ENCODE measurements at regions not wholly inside any gene's neighbourhood (a gene's known extent, or its start where the extent isn't known, plus 50 kb on each side); places are given as distances from the start of the nearest gene placed in this dataset.

DNA sequence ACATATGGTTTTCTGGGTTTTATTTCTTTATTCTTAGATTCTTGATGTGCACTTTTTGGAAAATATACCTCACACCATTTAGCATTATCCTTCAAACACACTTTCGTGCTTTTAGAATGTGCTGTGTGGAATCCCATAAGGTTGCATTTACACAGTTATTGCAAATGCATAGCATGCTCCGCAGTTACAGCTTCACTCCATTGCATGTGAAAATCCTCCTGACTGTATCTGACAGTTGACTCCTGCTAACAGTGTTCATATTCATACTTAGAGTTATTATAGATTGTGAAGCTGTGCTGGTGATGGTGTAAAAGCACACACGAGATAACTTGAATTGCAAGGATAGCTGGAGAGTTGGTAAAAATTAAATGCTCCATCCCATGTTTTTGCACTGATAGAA lies 811.5 kb upstream of the TENM3 start:
- no peak for DNase-seq

DNA sequence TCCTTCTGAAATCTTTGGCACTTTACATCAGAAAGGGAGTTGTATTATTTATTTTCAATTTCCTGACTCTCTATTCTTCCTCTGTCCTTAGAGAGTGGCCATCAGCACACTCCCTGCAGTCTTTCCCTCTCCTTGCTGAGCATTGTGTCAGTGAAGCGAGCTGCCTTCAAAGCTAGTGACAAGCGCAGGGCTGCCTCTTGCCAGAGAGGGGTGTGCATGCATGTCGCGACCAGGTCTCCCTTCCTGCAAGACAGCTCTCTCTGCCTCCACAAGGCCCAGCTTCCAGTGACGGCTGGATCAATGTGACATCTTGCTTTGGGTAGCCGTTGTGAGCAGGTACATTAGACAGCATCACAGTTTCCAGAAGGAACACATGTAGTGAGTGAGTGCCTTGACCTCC lies 810.9 kb upstream of the TENM3 start:
- no peak for DNase-seq

DNA sequence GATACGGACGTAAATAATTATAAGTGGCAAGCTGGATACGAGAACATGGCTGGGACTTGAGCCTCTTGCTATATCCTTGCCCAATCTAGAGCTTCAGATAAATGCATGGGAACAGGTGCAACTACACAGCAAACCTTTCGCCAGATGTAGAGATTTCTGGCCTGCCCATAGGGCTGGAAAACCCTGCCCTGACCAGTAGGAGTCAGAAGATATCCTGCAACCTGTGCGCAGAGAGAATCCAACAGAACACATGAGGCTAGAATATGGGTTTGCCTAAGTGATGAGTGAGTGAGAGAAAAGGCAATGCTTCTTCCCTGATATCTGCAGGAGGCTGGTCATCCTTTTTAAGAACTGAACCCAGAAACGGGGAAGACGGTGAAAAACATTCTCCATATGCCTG lies 805.3 kb upstream of the TENM3 start:
- no peak for DNase-seq

DNA sequence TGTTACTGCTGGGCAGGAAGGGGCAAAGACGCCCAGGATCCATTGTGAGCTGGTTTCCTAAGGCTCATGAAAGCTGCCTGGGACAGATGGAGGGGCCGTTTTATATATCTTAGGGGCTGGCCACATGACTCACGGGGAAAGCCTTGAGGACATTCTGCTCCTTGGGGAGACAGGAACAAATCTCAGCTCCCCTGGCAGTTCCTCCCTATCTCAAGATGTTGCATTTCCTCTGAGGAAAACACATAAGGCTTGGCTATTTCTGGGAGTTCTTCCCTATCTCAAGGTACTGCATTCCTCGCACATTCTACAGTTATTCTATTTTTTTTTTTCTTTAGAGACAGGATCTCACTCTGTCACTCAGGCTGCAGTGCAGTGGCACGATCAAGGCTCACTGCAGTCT lies 804.6 kb upstream of the TENM3 start:
- no peak for DNase-seq

DNA sequence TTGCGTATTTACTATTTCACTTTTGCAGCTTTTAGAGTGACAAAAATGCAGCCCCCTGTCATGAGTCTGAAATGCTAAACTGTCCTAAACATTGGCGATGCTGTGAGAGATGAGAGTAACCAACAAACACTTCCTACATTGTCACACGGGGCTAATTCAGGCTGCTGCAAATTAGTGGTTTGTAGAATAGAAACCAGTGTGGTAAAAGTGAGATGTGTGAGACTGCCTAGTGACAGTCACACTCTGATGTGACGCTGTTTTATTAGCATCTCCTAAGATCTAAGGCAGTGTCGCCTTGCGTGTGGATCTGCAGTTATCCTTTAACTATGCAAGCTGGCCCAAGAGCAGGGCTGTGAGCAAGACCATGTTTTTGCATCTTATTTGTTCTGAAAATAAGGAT lies 800.2 kb upstream of the TENM3 start:
- no peak for DNase-seq

DNA sequence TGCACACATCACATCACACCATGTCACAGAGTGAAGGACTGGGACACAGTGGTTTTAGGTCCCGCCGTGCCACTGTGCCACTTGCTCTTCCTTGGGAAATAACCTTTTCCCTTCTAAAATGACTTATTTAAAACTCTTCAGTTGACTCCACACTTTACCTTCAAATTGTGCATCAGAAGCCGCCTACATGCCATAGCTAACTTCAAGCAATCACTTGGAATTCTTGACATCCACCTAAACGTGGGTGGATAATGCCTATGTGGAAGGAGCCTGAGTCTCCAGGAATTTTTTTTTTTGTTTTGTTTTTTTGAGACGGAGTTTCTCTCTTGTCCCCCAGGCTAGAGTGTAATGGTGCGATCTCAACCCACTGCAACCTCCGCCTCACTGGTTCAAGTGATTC lies 777.4 kb upstream of the TENM3 start:
- DNase-seq, result no peak

DNA sequence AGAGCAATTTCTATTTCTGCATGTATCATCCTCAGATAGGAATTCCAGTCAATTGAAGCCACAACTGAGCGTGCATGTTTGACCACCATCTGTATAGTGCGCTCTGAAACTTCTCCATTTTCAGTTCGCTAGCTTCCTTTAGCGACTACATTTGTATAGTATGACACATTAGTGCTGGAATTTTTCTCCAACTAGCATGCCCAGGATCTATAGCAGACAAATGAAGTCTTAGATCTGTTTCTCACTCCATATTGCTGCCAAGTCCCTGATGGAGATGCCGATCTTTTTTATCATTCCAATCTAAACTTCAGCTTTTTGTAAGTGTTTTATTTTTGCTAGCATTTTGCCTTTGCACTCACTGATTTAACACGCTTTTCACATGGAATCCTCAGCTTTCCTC lies 774.8 kb upstream of the TENM3 start:
- DNase-seq, result no peak

DNA sequence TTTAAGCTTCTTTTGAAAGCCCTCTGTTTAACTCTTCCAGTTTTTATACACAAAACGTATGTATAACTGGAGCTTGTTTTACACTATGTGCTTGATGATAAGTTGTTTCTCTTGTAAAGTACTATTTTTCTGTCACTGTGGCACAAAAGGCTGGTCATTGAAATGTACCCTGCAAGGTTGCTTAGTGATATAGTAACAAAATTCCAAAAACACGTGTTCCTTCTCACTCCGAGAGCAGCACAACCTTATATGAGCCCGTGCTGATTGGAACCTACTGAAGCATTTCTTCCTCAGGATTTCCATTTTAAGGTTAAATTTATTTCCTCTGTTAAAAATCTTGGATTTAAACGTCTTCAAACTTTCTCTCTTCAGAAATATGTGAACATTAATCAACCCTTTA lies 772.9 kb upstream of the TENM3 start:
- no peak for DNase-seq

DNA sequence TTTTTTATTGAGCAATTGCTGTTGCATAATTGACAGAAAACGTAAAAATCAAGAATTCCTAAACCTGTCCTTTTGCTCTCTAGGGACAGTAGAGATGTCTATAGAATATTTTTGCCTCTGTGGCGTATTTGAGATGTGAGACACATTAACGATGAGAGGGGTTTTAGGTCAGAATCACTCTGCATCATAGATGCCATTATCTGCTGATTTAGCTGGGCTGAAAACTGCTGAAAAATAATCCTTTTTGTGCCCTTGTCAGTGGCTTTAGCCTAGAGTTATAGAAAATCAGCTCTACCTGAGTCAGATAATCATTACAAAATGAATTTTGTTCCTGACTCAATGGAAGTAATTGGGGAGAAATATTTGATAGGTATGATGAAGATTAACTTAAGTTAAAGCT lies 767.8 kb upstream of the TENM3 start:
- DNase-seq, result no peak

DNA sequence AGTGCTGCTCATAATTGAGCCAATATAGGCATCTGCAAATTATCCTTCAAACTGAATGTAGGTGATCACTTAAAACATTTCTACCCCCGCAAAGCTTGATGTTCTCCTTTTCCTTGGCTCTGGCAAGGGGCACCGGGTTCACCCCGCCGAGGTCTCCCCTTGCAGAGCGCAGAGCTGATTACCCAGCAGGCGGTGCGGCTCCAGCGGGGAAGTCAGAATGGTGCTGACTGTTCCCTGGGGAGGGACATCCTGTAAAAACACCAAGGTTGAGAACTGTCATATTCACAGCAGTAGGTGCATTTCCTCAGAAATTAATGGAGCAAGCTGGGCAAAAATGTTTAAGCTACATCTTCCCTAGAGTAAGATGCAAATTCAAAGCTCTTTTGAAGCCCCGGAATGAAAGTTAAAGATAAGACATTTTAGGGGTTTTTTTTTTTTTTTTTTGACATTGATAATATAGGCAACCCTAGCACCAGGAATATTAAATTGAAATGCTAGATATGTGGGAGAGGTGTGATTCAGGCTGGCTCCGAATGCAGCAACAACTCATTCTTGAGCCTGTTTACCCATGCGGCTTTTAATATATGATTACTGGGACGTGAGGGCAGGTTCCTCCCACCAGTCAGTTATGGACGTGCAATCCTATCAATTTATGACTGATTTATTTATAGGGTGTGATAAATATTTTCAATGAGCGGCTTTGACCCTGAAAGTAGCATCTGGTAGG lies 767.3 kb upstream of the TENM3 start:
- no peak for DNase-seq

DNA sequence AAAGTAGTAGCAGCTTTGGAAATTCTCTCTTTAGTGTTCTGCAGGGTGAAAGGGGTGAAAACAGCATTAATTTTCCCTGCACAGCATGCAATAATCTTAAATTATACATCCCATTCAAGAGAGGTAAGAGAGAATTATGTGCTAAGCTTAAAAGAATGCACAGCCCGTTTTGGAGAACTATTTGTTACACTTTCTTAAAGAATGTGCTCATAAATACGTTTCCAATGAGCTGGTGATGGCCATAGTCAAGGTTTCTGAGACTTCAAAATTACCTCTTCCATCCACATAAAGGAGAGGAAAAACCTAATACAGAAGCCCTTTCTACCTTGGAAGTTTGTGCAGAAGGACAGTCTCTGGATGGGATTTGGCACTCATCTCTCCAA lies 766.7 kb upstream of the TENM3 start:
- no peak for DNase-seq

DNA sequence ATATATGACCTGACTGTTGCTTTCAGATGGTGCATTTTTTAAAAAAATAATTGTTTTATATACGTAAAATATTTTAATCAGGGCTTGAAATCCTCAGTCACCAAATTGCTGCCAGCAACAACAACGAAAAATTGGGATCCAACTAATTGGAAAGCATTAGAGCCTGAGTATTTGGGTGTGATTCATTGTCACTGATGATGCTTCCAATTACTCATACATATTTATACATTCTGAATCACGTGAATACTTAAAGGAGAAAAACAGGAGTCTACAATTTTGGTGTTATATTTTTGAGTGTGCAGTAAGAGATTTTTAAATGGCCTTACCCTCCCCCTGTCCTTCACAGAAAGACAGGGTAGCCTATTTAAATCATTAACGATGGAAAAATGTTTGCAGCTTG lies 765.6 kb upstream of the TENM3 start:
- no peak for DNase-seq

DNA sequence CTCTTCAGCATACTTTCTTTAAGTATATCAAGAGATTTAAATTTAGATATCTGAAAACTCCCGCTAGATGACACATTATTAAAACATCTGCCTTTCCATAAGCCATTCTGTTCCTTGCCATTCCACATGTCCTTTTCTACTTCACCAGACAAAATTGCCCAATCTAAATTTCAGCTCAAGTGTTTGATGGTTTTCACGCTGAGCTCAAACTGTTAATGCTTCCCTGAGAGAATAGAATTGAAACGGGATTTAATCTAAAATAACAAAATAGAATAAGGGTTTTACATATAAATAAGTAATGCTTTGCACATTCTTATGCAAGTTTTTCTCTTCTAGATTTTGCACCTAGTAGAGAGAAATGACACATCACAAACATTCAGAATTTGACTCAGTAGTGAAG lies 764.5 kb upstream of the TENM3 start:
- DNase-seq, result no peak

DNA sequence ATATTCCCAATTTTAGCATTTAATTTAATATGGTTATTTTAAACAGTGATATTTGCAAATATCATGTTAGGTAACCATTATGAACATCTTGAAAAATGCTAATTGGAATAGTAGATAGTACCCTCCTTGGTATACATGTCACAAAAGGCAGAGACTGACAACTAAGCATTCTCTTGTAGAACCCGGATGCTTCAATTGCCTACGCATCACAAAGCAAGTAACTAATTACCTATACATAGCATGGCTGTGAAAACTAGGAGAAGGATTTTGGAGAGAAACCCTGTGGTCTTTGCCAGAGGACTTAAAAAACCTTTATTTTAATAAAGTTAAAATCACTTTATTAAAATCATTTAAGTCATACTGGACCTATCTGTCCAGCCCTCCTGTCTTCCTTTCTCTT lies 764.1 kb upstream of the TENM3 start:
- no peak for DNase-seq

DNA sequence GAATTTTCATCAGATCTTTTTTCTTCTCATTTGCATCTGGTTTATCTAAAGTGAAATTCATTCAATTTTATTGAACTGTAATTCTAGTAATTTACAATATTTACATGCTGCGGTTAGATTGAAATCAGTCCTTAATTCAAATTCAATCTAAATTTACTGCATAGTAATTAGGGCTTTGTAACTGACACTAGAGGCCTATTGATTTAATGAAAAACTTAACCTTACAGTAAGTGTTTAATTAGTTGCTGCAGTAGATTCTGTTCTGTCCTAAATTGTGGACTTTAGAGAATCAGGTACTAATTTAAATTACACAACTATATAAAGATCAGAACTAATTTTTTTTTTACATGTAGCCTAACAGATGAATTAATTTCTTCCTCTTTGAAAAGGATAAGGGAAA lies 758.8 kb upstream of the TENM3 start:
- DNase-seq, result no peak

DNA sequence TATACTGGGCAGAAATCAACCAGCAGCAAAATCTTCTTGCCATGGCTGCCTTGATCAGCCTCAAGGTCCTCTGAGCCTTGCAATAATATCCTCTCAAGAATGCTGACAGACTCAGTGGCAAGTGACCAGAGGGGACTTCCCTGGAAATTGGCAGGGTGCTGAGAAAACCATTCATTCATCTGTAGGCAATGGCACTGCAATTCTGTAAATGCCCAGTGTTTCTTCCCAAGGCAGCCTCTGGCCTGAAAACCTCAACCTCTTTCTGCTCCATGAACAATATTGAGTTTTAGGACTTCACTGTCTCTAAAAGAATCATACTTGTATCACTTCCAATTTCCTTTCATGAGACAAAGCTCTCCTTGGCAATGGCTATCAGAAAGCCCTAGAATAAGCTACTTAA lies 754.3 kb upstream of the TENM3 start:
- DNase-seq, result no peak

DNA sequence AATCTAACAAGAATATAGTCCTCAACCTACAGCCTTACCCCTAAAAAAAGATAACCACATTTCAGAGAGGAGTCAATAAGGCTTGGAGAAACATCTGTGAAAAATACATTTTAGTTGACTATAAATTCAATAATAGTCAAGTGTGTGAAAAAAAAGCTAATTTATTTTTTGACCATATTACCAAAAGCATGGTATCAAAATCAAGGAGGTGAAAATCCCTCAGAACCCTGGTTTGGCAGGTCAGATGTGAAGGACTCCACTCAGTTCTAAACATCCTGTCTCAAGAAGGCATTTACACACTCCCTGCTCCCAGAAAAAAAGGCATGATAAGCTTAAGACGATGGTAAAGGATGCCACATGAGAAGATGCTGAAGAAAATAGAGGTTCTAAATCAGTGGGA lies 745.1 kb upstream of the TENM3 start:
- DNase-seq, result no peak

DNA sequence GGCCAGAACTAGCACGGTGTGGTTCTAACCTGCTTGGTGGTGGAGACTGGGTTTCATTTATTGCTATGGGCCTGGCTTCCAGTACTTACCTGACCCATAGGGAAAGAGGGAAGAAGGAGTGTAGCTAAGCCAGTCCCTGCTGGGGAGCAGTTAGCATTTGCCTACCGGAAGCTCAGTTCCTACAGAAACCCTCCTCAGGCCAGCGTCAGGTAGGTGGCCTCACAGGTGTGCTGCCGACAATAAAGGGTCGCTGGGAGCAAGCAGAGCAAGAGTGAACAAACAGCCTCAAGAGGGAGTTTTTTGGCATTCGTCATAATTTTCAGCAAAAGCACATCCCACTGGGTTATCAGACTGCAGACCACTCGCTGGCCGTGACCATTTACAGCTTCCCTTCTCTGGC lies 740.6 kb upstream of the TENM3 start:
- no peak for DNase-seq

DNA sequence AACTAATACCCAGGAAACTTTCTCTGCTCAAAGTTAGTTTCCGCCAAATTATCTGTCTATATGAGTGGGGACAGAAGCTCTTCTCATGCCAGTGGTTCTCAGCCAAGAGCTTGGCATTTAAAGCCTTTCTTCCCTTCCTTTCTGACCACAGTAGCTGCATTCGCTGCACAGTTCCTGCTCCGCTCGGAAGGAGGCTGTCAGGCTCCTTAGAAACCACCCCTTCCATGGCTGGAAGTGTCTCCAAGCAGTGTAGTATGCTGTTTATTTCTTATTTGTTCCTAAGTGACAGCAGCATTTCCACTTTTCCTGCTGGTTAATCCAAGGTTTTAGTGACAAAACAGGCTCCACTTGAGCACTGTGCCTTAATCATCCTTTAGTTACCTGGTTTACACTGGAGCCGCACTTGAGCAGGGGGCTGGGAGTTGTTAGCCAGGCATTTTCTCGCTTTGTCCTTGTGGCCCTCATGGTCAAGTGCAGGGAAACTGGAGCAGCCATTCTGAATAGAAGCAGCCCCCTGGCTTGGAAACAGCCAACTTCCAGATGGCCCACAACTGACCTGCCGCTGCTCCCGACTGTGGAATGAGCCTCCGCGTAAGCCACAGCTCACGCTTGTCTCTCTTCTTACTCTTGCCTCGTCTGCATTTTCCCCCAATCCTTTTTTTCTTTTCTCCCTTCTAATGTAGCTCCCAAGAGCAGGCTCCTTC lies 739.4 kb upstream of the TENM3 start:
- no peak for DNase-seq

DNA sequence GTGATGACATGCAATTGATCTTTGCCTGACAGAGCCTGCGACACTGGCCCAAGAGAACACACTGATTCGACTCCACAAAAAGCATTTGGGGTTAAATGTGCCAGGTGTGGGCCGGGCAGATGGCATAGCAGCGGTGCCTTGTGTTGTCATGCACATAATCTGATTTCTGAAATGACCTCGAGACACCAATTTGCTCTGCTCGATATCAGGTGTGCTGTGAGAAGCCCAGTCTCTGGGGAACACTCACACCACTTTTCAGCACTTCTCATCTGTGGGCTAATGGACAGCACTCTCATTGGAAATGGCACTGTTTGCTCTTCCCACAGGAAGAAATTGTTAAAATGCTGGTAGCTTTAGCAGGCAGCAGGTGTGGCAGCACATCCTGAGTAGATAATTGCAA lies 738.3 kb upstream of the TENM3 start:
- no peak for DNase-seq

DNA sequence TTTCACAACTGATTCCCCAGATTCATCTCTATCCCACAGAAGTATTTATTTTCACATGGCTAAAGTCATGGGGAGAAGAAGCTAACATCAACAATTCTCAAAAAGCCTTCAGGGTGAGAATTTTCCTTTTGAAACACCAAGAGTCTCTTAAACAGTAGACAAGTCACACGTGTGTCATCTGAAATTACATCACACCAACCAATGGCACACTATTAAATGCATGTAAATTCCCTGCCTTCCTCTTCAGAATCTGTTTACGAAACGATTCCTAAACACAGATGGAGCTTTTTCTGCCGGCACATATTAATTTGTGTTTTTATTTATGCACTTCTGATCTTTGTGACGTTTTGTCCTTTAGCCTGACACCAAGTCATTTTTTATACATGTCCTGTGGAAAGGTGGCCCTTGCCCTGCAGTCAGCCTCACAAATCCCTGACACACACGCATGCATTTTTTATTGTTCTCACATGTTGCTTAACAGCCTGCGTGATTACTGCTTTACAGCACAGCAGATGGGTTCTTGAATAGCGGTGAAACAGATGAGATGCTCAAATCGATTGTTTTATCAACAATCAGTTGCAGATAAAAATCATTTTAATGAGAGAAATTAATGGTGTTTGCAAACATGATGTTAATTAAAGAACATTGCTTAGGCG lies 735.9 kb upstream of the TENM3 start:
- DNase-seq, result no peak

DNA sequence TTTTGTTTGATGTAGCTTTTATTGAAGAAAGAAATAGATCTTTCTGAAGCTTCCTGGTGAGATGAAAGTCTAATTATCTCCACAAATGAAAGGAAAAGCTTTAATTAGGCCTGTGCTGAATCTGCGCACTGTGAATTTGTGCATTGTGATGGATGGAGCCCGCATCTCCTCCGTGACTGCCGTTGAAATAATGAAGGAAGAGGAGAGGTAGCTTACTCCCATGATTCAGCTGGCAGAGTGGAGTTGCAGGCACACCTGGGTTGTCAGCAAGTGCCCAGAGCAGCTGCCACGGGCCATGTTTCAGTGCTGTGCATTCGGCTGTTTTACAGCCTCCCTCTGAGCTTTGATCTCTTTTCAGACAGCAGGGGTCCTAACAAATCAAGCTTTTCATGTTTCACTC lies 735.3 kb upstream of the TENM3 start:
- no peak for DNase-seq

DNA sequence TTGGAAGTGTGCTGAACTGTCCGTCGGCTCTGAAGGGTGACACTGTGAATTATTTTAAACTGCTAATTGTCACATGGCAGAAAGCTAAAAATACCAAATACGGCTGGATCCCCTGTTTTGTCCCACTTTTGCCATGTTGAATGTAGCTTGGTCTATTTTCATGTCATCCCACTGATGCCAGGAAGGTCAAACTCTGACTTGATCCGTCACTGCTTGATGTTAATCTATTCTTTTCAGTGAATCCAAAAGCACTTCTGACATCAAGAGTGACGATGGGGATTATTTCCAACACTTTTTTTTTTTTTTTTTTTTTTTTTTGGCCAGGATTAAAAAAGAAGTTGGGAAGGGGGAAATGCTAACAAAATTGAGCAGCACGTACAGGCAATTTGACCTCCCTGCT lies 734.6 kb upstream of the TENM3 start:
- DNase-seq, result no peak

DNA sequence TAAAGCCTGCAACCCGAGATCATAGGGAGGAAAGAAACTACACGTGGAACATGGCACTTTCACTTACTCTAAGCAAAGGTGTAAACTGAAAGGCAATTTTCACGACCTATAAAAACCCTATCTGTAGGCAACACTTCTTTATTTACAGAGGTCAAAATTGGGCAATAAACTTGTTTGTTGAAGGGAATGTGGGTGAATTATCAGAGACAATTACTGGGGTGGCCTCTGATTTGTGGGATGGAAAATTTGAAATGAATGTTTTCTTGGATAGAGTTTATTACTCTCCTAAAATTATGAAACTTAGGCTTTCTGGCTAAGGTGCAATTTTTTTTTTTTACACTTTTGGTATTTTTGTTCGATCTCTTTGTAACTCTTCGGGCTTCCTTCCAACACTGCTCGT lies 734.1 kb upstream of the TENM3 start:
- DNase-seq, result no peak

DNA sequence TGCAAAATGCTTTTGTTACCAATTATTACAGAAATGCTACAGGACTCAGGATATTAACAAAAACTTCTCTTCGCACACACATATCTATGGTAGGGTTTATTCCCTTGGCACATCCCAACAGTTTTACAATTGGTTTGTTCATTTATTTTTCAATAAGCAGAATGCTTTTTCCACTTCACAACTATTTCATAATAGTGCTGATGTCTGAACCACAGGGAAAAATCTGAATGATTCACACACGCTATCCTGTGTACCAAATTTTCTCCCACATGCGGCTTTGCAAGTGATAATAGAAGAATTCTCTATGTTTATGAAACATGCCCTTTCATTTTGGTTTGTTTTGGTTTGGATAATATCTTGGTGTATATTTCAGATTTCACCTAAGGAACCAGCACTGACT lies 725.7 kb upstream of the TENM3 start:
- no peak for DNase-seq

Data from activated CD8-positive, alpha-beta memory T cell treated with anti-CD3 and anti-CD28 coated beads, Interleukin-2, amount 50 U/mL, for 48 hours (primary cell).